Osteocyte (in vitro differentiated cells): ENCODE measurements at regions not wholly inside any gene's neighbourhood (a gene's known extent, or its start where the extent isn't known, plus 50 kb on each side); places are given as distances from the start of the nearest gene placed in this dataset.

Experiments used
- DNase-seq: peaks from one replicate; pipeline ENCODE4 v3.0.0; 2021; ENCODE audit warnings: mixed read lengths; ENCODE audit not compliant: unreplicated experiment; ENCODE audit errors: extremely low spot score
- H3K27ac Mint-ChIP-seq: one replicate; pipeline ENCODE4 v1.8.0; 2021; ENCODE audit warnings: mild to moderate bottlenecking, mixed read lengths; ENCODE audit not compliant: unreplicated experiment
- H3K27me3 Mint-ChIP-seq: one replicate; pipeline ENCODE4 v1.8.0; 2021; ENCODE audit warnings: mixed read lengths; ENCODE audit not compliant: unreplicated experiment
- H3K36me3 Mint-ChIP-seq: one replicate; pipeline ENCODE4 v1.8.0; 2021; ENCODE audit warnings: mixed read lengths; ENCODE audit not compliant: unreplicated experiment
- H3K4me1 Mint-ChIP-seq: one replicate; pipeline ENCODE4 v1.8.0; 2021; ENCODE audit warnings: mixed read lengths; ENCODE audit not compliant: unreplicated experiment
- H3K4me3 Mint-ChIP-seq: one replicate; pipeline ENCODE4 v1.8.0; 2021; ENCODE audit warnings: mild to moderate bottlenecking, moderate library complexity, mixed read lengths; ENCODE audit not compliant: unreplicated experiment
- H3K9me3 Mint-ChIP-seq: one replicate; pipeline ENCODE4 v1.8.0; 2021; ENCODE audit warnings: mixed read lengths; ENCODE audit not compliant: unreplicated experiment
- CTCF ChIP-seq: fragments of 200-600 bp; sonication (generic); IDR thresholded peaks from 2 replicates; pipeline ENCODE4 v1.5.0; 2021; ENCODE audit warnings: antibody characterized with exemption, mild to moderate bottlenecking, moderate library complexity

GRCh38 chr1:112325504-112325903, 70.5 kb upstream of the CTTNBP2NL start:
- Mint-ChIP-seq H3K9me3 (no peaks in the 10 kb centered on the region), H3K27ac (no peak overlapping the region), H3K27me3 (peaks cover 67% of the 10 kb centered on the region), H3K36me3 (no peaks in the 10 kb centered on the region), H3K4me3 (no peak overlapping the region), H3K4me1 (no peaks in the 10 kb centered on the region)
- TF ChIP-seq CTCF: no peak
- DNase-seq: no peak

- H3K36me3 Mint-ChIP-seq: no peaks in the 10 kb centered on the region
- no peak overlapping the region for H3K4me3 Mint-ChIP-seq
- peaks cover 67% of the 10 kb centered on the region for H3K27me3 Mint-ChIP-seq
- no peaks in the 10 kb centered on the region for H3K9me3 Mint-ChIP-seq
- DNase-seq: no peak
- H3K4me1 Mint-ChIP-seq: no peaks in the 10 kb centered on the region
- TF ChIP-seq CTCF: no peak
- H3K27ac Mint-ChIP-seq: no peak overlapping the region
Measured at GRCh38 chr1:112328600-112328999, 67.4 kb upstream of the CTTNBP2NL start.

GRCh38 chr1:112332176-112333150, 63.6 kb upstream of the CTTNBP2NL start:
- no peaks in the 10 kb centered on the region for H3K36me3 Mint-ChIP-seq
- H3K4me3 Mint-ChIP-seq: no peak overlapping the region
- no peak for TF ChIP-seq CTCF
- DNase-seq: no peak
- no peaks in the 10 kb centered on the region for H3K9me3 Mint-ChIP-seq
- H3K27me3 Mint-ChIP-seq: peaks cover 67% of the 10 kb centered on the region
- no peak overlapping the region for H3K27ac Mint-ChIP-seq
- no peaks in the 10 kb centered on the region for H3K4me1 Mint-ChIP-seq

GRCh38 chr1:112335351-112335750, 60.7 kb upstream of the CTTNBP2NL start:
- Mint-ChIP-seq H3K4me1 (no peaks in the 10 kb centered on the region), H3K36me3 (no peaks in the 10 kb centered on the region), H3K9me3 (no peaks in the 10 kb centered on the region), H3K27me3 (peaks cover 76% of the 10 kb centered on the region), H3K27ac (no peak overlapping the region), H3K4me3 (no peak overlapping the region)
- DNase-seq: no peak
- TF ChIP-seq CTCF: no peak

- Mint-ChIP-seq H3K9me3 (no peaks in the 10 kb centered on the region), H3K36me3 (no peaks in the 10 kb centered on the region), H3K27me3 (peaks cover 69% of the 10 kb centered on the region), H3K27ac (no peak overlapping the region), H3K4me1 (no peaks in the 10 kb centered on the region), H3K4me3 (no peak overlapping the region)
- peak; percentile 52 for TF ChIP-seq CTCF
- DNase-seq: no peak
Measured at GRCh38 chr1:112337028-112337531, 58.9 kb upstream of the CTTNBP2NL start.
